HG03095 (cell line): ENCODE measurements at regions not wholly inside any gene's neighbourhood (a gene's known extent, or its start where the extent isn't known, plus 50 kb on each side); places are given as distances from the start of the nearest gene placed in this dataset.
"Not testable (repeated sequence)": the region's sequence is repeated elsewhere in the genome, so short reads cannot be mapped to it uniquely, and the experiment has no call there.

Experiments used
- ATAC-seq: cut with Tn5 transposase; IDR thresholded peaks from one replicate; pipeline ENCODE4 v1.9.1; 2021; ENCODE audit warnings: moderate library complexity; ENCODE audit not compliant: unreplicated experiment

GRCh38 chr10:28434063-28434462 lies 98.9 kb upstream of the WAC start:
- ATAC-seq = no peak

- ATAC-seq = no peak
Observed at GRCh38 chr10:28442403-28442802, 90.5 kb upstream of the WAC start.

- no peak for ATAC-seq
Observed at GRCh38 chr10:28444031-28444430, 88.9 kb upstream of the WAC start.

- ATAC-seq = no peak
Observed at GRCh38 chr10:28445516-28445915, 87.4 kb upstream of the WAC start.

GRCh38 chr10:28449382-28449781 lies 83.5 kb upstream of the WAC start:
- no peak for ATAC-seq

GRCh38 chr10:28449926-28450325 lies 83.0 kb upstream of the WAC start:
- no peak for ATAC-seq

- no peak for ATAC-seq
Observed at GRCh38 chr10:28453926-28454325, 79.0 kb upstream of the WAC start.

GRCh38 chr10:28457110-28457509 lies 75.8 kb upstream of the WAC start:
- no peak for ATAC-seq

GRCh38 chr10:28457873-28458272 lies 75.0 kb upstream of the WAC start:
- not testable (repeated sequence) for ATAC-seq

GRCh38 chr10:28459453-28460144 lies 73.3 kb upstream of the WAC start:
- no peak for ATAC-seq

- ATAC-seq = no peak
Observed at GRCh38 chr10:28463141-28463540, 69.8 kb upstream of the WAC start.

- ATAC-seq = no peak
Observed at GRCh38 chr10:28463676-28464395, 69.1 kb upstream of the WAC start.

GRCh38 chr10:28467615-28468014 lies 65.3 kb upstream of the WAC start:
- ATAC-seq = no peak

- no peak for ATAC-seq
Observed at GRCh38 chr10:28468707-28469483, 64.0 kb upstream of the WAC start.

GRCh38 chr10:28470873-28471651 lies 61.9 kb upstream of the WAC start:
- ATAC-seq = no peak

GRCh38 chr10:28471652-28472050 lies 61.3 kb upstream of the WAC start:
- ATAC-seq = no peak

- no peak for ATAC-seq
Observed at GRCh38 chr10:28478646-28479045, 54.3 kb upstream of the WAC start.

- ATAC-seq = no peak
Observed at GRCh38 chr10:28479425-28479865, 53.5 kb upstream of the WAC start.

- no peak for ATAC-seq
Observed at GRCh38 chr10:28479927-28480627, 52.8 kb upstream of the WAC start.

- ATAC-seq = no peak
Observed at GRCh38 chr10:28480628-28480965, 52.3 kb upstream of the WAC start.

- not testable (repeated sequence) for ATAC-seq
Observed at GRCh38 chr10:28481346-28481745, 51.6 kb upstream of the WAC start.
